GM12872 (cell line): ENCODE measurements at regions not wholly inside any gene's neighbourhood (a gene's known extent, or its start where the extent isn't known, plus 50 kb on each side); places are given as distances from the start of the nearest gene placed in this dataset.

ENCODE experiments used
- TF ChIP-seq, protein P1 (sequence below): IDR thresholded peaks from 3 replicates; pipeline ENCODE4 v1.5.1; 2011; ENCODE audit warnings: low read depth, mild to moderate bottlenecking, low read length, moderate library complexity; ENCODE audit not compliant: insufficient read depth

DNA sequence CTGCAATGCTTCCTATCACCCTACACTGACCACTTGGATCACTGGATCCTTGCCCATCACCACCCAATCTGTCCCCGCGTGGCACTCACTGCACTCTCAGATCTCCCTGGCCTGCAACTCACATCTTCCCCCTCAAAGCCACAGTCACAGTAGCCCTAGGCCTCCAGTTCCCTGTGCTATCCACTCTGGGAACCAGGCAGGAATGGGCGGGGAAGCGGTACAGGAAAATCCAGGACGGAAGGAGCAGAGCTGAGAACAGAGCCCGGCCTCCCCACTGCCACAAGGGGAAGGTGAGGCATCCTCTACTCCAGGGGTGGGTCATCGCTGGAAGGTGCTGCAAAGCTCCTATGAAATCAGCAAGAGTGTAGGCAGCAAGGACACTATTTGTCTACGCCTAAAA is 102.6 kb downstream of the ESM1 start:
- TF ChIP-seq, protein P1, sequence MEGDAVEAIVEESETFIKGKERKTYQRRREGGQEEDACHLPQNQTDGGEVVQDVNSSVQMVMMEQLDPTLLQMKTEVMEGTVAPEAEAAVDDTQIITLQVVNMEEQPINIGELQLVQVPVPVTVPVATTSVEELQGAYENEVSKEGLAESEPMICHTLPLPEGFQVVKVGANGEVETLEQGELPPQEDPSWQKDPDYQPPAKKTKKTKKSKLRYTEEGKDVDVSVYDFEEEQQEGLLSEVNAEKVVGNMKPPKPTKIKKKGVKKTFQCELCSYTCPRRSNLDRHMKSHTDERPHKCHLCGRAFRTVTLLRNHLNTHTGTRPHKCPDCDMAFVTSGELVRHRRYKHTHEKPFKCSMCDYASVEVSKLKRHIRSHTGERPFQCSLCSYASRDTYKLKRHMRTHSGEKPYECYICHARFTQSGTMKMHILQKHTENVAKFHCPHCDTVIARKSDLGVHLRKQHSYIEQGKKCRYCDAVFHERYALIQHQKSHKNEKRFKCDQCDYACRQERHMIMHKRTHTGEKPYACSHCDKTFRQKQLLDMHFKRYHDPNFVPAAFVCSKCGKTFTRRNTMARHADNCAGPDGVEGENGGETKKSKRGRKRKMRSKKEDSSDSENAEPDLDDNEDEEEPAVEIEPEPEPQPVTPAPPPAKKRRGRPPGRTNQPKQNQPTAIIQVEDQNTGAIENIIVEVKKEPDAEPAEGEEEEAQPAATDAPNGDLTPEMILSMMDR = no peak

DNA sequence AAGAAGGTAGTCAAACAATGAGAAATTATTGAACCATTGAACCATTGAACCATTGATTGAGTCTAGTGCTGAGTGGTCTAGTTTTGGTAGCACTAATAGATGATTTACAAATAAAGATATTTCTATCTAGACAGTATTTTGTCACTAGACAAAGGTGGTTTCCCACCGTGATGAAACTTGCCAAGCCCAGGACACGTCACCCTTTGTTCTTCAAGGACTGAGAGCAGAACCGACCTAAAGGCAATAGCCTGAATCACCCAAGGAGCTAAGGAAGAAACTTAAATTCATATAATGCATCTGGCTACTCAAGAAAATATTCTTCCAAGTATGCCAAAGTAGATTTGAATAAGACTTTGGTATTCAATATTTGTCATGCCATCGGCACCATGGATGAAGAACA is 103.3 kb downstream of the ESM1 start:
- TF ChIP-seq, protein P1 = no peak

DNA sequence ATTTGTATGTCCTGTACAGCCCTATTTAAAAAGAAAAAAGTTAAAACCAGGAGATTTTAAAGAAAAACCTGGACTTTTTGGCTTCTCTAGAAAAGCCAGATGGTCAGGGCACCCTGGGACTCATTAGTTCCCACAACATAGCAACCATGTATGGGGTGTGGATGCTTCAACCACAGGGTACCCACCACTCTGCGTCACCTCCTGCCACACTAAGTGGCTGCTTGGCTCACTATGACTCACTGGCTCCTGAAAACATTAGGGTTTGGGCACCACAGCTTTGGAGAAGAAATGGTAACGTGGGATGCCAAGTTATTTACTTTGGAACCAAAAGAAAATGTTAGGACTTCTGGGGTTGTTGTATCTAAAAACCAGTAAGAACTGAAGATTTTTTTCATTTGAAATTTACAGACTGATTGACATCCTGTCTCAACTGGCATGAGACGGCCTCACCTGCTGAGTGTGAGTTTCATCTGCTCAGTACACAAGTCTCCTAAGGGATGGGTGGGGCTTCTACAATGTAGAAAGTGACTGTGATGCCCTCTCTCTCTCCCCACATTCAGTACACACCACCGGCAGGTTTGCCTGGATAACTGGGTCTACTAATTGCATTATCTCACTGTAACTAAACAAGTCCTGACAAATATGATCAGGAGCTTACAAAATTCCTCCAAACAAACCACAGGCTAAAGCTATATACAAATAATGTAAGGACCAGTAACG is 103.9 kb downstream of the ESM1 start:
- TF ChIP-seq, protein P1 = no peak

DNA sequence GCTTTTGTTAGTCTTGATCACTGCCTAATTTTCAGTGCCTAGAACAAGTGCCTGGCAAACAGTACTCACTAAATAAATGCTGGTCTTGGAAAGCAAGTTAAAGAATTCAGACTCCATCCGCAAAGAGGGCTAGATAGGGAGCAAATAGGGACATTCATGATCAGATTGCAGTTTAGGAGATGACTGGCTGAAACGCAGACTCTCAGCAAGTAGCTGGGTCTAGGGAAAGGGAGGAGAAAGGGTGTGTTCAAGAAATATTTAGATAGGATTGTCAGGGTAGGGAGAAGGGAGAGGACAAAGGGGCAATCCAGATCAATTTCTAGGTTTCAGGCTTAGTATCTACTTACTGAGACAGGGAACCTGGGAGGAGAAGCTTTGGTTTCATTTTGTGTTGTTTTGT is 108.4 kb downstream of the ESM1 start:
- TF ChIP-seq, protein P1 = no peak

DNA sequence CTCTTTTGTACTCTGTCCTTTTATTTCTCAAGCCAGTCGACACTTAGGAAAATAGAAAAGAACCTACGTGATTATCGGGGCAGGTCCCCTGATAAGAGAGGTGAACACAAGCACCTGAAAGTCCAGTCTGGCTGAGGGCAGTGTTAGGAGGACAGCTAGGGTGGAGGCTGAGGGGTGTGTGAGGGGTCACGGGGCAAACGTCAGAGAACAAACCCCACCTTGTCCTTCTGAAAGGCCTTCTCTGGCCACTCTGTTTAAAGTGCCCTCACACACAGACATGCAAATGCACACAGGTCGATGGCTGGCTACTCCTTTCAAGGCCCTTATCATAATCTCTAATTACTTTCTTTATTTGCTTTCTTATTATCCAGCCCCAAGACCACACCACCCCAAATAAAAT is 108.8 kb downstream of the ESM1 start:
- TF ChIP-seq, protein P1 = no peak

DNA sequence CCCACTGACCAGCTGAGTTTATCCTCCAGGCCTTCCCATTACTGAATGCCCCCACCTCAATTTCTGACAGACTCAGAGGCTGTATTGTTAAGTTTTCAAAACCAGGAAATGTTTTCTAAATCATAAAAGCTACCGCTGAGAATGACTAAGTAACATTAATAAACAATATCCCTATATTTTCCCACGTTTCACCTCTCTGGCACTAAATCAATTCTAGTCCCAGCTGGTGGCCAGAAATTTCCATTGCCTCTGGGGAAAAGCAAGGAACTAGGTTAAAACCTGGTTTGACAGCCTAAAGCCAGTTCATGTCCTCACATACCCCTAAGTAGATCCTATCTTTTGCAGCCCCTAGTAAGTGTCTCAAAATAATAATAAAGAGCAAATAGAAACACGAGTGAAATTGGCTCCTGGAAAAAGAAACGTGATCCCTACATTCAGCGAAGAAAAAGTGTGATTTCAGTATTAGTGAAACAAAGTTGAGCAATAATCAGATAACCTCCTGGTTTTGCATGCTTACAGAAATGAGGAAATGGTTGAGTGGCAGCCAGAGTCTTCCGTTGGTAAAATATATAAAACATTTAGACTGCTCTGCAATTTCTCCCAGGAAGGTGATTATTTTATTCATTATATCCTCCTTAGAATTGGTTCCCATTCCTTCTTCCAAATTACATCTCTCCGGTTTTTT is 110.9 kb downstream of the ESM1 start:
- TF ChIP-seq, protein P1 = no peak

DNA sequence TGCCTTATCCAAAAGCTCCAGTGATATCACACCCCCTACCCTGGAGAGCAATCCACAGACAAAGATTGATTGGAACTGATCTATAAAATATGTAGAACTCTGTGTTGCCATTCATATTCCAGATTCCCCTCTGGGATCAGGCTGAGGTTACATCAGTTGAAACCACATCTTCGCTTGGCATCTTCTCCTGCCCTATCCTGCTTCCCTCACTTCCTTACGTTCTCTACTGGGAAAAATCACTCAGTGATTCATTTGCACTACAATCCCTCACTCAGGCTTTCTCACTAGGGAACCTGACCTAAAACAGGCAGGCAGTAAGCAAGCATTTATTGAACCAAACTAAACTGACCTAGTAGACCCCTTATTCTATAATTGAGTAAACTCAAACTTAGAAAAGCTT is 111.7 kb downstream of the ESM1 start:
- TF ChIP-seq, protein P1 = no peak
